ENCODE measurements at regions not wholly inside any gene's neighbourhood (a gene's known extent, or its start where the extent isn't known, plus 50 kb on each side); places are given as distances from the start of the nearest gene placed in this dataset.

DNA sequence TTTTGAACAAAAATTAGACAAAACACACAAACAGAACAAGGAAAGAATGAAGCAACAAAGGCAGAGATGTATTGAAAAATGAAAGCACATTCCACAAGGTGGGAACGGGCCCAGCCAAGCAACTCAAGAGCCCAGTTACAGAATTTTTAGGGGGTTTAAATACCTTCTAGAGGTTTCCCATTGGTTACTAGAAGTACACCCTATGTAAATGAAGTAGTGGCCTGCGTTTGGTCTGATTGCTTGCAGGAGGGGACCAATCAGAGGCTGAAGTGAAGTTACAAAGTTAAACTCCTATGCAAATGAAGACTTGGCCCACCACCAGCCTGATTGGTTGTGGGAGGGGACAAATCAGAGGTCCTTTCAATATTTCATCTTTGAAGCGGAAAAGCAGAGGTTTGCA is 593.7 kb upstream of the MMS22L start:
- no peak overlapping the region for H2BK20ac ChIP-seq (ENCODE audit: low read length)
- TF ChIP-seq SP4 (IDR thresholded peaks at IDR 0.05; ENCODE audit: low read length) (no peak), FOSL1 (IDR thresholded peaks at IDR 0.05; ENCODE audit: insufficient read depth, low read depth, low read length) (no peak), ASH2L (IDR thresholded peaks at IDR 0.05; ENCODE audit: low read length) (no peak), GTF2F1 (IDR thresholded peaks at IDR 0.05; ENCODE audit: borderline replicate concordance, low read depth, low read length) (no peak), SP2 (IDR thresholded peaks at IDR 0.05; ENCODE audit: low read length) (no peak), TEAD4 (IDR thresholded peaks at IDR 0.05; ENCODE audit: low read depth, low read length) (no peak), SUZ12 (IDR thresholded peaks at IDR 0.05; ENCODE audit: low read length) (no peak), RFX5 (IDR thresholded peaks at IDR 0.05; ENCODE audit: borderline replicate concordance, low read depth, low read length) (no peak), MAFK (IDR thresholded peaks at IDR 0.05; ENCODE audit: low read depth, low read length) (no peak), CEBPB (IDR thresholded peaks at IDR 0.05; ENCODE audit: low read depth, low read length) (no peak)
- TF ChIP-seq, protein P1, sequence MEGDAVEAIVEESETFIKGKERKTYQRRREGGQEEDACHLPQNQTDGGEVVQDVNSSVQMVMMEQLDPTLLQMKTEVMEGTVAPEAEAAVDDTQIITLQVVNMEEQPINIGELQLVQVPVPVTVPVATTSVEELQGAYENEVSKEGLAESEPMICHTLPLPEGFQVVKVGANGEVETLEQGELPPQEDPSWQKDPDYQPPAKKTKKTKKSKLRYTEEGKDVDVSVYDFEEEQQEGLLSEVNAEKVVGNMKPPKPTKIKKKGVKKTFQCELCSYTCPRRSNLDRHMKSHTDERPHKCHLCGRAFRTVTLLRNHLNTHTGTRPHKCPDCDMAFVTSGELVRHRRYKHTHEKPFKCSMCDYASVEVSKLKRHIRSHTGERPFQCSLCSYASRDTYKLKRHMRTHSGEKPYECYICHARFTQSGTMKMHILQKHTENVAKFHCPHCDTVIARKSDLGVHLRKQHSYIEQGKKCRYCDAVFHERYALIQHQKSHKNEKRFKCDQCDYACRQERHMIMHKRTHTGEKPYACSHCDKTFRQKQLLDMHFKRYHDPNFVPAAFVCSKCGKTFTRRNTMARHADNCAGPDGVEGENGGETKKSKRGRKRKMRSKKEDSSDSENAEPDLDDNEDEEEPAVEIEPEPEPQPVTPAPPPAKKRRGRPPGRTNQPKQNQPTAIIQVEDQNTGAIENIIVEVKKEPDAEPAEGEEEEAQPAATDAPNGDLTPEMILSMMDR (IDR thresholded peaks at IDR 0.05; ENCODE audit: control extremely low read depth in 1 of 3, insufficient read depth in 1 of 3, low read depth in 1 of 3, low read length in 3 of 3) = no peak

More for the DNA sequence above, 593.7 kb upstream of the MMS22L start:
- DNase-seq (ENCODE audit: low read depth in 1 of 2, low spot score in 2 of 2) (no peak), FAIRE-seq (no peak)
- 89% methylated on average over 3 of the region's 3 CpGs; no CpG with 5 or more reads in 1 of the 2 experiments for WGBS, 2 experiments (ENCODE audit: extremely low coverage in 1 of 2, insufficient coverage in 1 of 2, insufficient read length in 1 of 2, insufficient replicate concordance in 2 of 2, low coverage in 1 of 2, low lambda C conversion rate in 2 of 2, missing lambda C conversion rate in 1 of 2)
- Histone ChIP-seq H3K4ac (replicated peaks; ENCODE audit: insufficient read length, low read depth, low read length) (no peak overlapping the region), H3K4me1 (replicated peaks in 1 of 4; ENCODE audit: control insufficient read depth in 3 of 4, insufficient read depth in 4 of 4, low read length in 3 of 4) (peaks cover 0 to 5% (median 0%) of the 10 kb centered on the region in 4 experiments; a peak in 1 of 7 replicates), H3K9me3 (ENCODE audit: insufficient read depth in 2 of 2, low read depth in 1 of 2, low read length in 1 of 2) (no peaks in the 10 kb centered on the region), H3K18ac (ENCODE audit: extremely low read depth, low read length) (no peak overlapping the region), H3K56ac (replicated peaks; ENCODE audit: insufficient read length, low read depth, low read length) (no peak overlapping the region), H2BK120ac (replicated peaks; ENCODE audit: low read depth, low read length) (no peak overlapping the region), H3K23me2 (ENCODE audit: low read depth, low read length) (no peaks in the 10 kb centered on the region), H3K36me3 (ENCODE audit: control insufficient read depth in 2 of 4, insufficient read depth in 4 of 4, low read length in 3 of 4) (no peaks in the 10 kb centered on the region; a peak in 1 of 8 replicates), H2BK5ac (ENCODE audit: low read depth, low read length) (no peak overlapping the region), H3K79me1 (ENCODE audit: low read depth, low read length) (no peaks in the 10 kb centered on the region), H3K27me3 (replicated peaks in 1 of 4; ENCODE audit: control insufficient read depth in 3 of 4, extremely low read depth in 1 of 4, insufficient read depth in 3 of 4, low read length in 3 of 4) (no peaks in the 10 kb centered on the region), H4K8ac (ENCODE audit: extremely low read depth, insufficient read depth, low read length) (no peak overlapping the region), H3K27ac (ENCODE audit: low read depth, low read length) (no peak overlapping the region), H4K20me1 (replicated peaks in 1 of 2; ENCODE audit: control insufficient read depth in 1 of 2, insufficient read depth in 2 of 2, low read length in 2 of 2) (no peaks in the 10 kb centered on the region), H3K4me2 (ENCODE audit: insufficient read depth in 1 of 2, low read depth in 2 of 2, low read length in 2 of 2) (no peak overlapping the region), H2BK12ac (ENCODE audit: low read depth, low read length) (no peak overlapping the region), H3K4me3 (ENCODE audit: extremely low read depth in 1 of 4, insufficient read depth in 2 of 4, low read depth in 3 of 4, low read length in 4 of 4) (no peak overlapping the region), H3K23ac (ENCODE audit: insufficient read length) (no peak overlapping the region), H3K79me2 (ENCODE audit: control insufficient read depth in 1 of 2, insufficient read depth in 2 of 2, low read length in 2 of 2) (no peaks in the 10 kb centered on the region), H4K91ac (replicated peaks; ENCODE audit: insufficient read length, low read length) (no peak overlapping the region), H3K9ac (replicated peaks in 1 of 4; ENCODE audit: extremely low read depth in 1 of 4, low read depth in 3 of 4, low read length in 3 of 4) (no peak overlapping the region), H2AFZ (ENCODE audit: low read length) (no peak overlapping the region), H2BK15ac (ENCODE audit: low read length) (no peak overlapping the region), H3K14ac (ENCODE audit: insufficient read length) (no peak overlapping the region), H2AK5ac (ENCODE audit: low read depth, low read length) (no peak overlapping the region), H4K5ac (ENCODE audit: insufficient read length, low read depth, low read length) (no peak overlapping the region)
- CTCF ChIA-PET (ENCODE audit: partially characterized antibody) = no interaction called here
- POLR2A ChIA-PET (ENCODE audit: partially characterized antibody) = no interaction called here
